ENCODE measurements at regions not wholly inside any gene's neighbourhood (a gene's known extent, or its start where the extent isn't known, plus 50 kb on each side); places are given as distances from the start of the nearest gene placed in this dataset.

DNA sequence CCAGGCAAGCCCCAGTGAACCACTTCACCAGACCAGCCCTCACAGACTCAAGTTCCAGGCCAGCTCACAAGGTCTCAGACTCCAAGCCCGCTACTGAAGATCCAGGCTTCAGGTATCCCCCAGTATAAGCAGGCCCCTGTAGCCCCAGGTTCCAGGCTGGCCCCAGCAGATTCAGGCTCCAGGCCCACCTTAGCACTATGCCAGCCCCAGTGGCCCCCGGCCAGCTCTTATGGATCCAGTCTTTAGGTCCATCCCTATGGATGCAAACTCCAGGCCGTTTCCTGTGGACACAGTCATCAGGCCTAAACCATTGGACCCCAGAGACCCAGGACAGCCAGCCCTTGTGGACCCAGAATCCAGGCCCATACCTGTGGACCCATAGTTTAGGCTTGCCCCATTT, 277.8 kb upstream of the MAGEB18 start:
- TF ChIP-seq CTCF (IDR thresholded peaks at IDR 0.05; ENCODE audit: control extremely low read depth in 1 of 3, insufficient read depth in 1 of 3, low read depth in 1 of 3, low read length in 3 of 3) (no peak), CBX8 (IDR thresholded peaks at IDR 0.05; ENCODE audit: borderline replicate concordance, low read depth, low read length) (no peak), POLR2A (IDR thresholded peaks at IDR 0.05; ENCODE audit: control extremely low read depth in 1 of 2, low read depth in 2 of 2, low read length in 2 of 2) (no peak), TBP (IDR thresholded peaks at IDR 0.05; ENCODE audit: low read depth, low read length) (no peak), RNF2 (IDR thresholded peaks at IDR 0.05; ENCODE audit: borderline replicate concordance, low read depth, low read length, missing control alignments, poor library complexity, severe bottlenecking) (no peak), NANOG (IDR thresholded peaks at IDR 0.05; ENCODE audit: insufficient read depth, low read depth, low read length, poor library complexity, severe bottlenecking) (no peak), CTBP2 (IDR thresholded peaks at IDR 0.05; ENCODE audit: borderline replicate concordance, insufficient read depth, insufficient read length, low read length) (no peak), MAFK (IDR thresholded peaks at IDR 0.05; ENCODE audit: low read depth, low read length) (no peak), YY1 (IDR thresholded peaks at IDR 0.05; ENCODE audit: low read depth, low read length) (no peak), SP1 (IDR thresholded peaks at IDR 0.05; ENCODE audit: low read depth, low read length) (no peak), EGR1 (IDR thresholded peaks at IDR 0.05; ENCODE audit: borderline replicate concordance, low read depth, low read length) (no peak)
- TF ChIP-seq, protein P1, sequence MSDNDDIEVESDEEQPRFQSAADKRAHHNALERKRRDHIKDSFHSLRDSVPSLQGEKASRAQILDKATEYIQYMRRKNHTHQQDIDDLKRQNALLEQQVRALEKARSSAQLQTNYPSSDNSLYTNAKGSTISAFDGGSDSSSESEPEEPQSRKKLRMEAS (IDR thresholded peaks at IDR 0.05), result no peak
